H1 (cell line): ENCODE measurements at regions not wholly inside any gene's neighbourhood (a gene's known extent, or its start where the extent isn't known, plus 50 kb on each side); places are given as distances from the start of the nearest gene placed in this dataset.

ENCODE experiments used
- CTCF ChIP-seq, 3 experiments: IDR thresholded peaks; 1 replicate in 2 of 3; 2 replicates in 1 of 3; pipeline versions ENCODE4 v1.5.1 to v1.6.1; 2011; ENCODE audit warnings: low read length in 3 of 3, mild to moderate bottlenecking in 3 of 3, inconsistent platforms in 2 of 3, low read depth in 1 of 3, moderate library complexity in 1 of 3; ENCODE audit not compliant: insufficient read depth in 1 of 3; ENCODE audit errors: control extremely low read depth in 1 of 3
- EP300 ChIP-seq, 2 experiments: IDR thresholded peaks; 1 replicate in 1 of 2; 2 replicates in 1 of 2; pipeline ENCODE4 v1.6.1; 2011 to 2012; ENCODE audit warnings: low read depth in 2 of 2, low read length in 2 of 2, mild to moderate bottlenecking in 2 of 2, borderline replicate concordance in 1 of 2, inconsistent platforms in 1 of 2, moderate library complexity in 1 of 2
- MAFK ChIP-seq: IDR thresholded peaks from 2 replicates; pipeline ENCODE4 v1.6.1; 2012; ENCODE audit warnings: low read depth, mild to moderate bottlenecking, improper control_type of control experiment, low read length
- POLR2A ChIP-seq, 2 experiments: IDR thresholded peaks; 1 replicate in 1 of 2; 2 replicates in 1 of 2; pipeline ENCODE4 v1.6.1; 2011; ENCODE audit warnings: low read depth in 2 of 2, low read length in 2 of 2, mild to moderate bottlenecking in 2 of 2; ENCODE audit errors: control extremely low read depth in 1 of 2
- SP2 ChIP-seq: IDR thresholded peaks from 2 replicates; pipeline ENCODE4 v1.6.1; 2012; ENCODE audit warnings: mild to moderate bottlenecking, low read length, inconsistent platforms
- TAF1 ChIP-seq: IDR thresholded peaks from 2 replicates; pipeline ENCODE4 v1.6.1; 2011; ENCODE audit warnings: mild to moderate bottlenecking, low read depth, low read length
- USF2 ChIP-seq: IDR thresholded peaks from 2 replicates; pipeline ENCODE4 v1.6.1; 2011; ENCODE audit warnings: low read length, improper control_type of control experiment
- YY1 ChIP-seq: IDR thresholded peaks from 2 replicates; pipeline ENCODE4 v1.6.1; 2011; ENCODE audit warnings: low read depth, mild to moderate bottlenecking, low read length

- TF ChIP-seq YY1 (no peak), USF2 (no peak), TAF1 (no peak), SP2 (no peak), MAFK (no peak), POLR2A (IDR thresholded peaks at IDR 0.05; ENCODE audit: control extremely low read depth in 1 of 2, low read depth in 2 of 2, low read length in 2 of 2) (no peak), CTCF (IDR thresholded peaks at IDR 0.05; ENCODE audit: control extremely low read depth in 1 of 3, insufficient read depth in 1 of 3, low read depth in 1 of 3, low read length in 3 of 3) (no peak), EP300 (IDR thresholded peaks at IDR 0.05; ENCODE audit: borderline replicate concordance in 1 of 2, low read depth in 2 of 2, low read length in 2 of 2) (no peak)
Measured at GRCh38 chr7:155147624-155148023, 77.5 kb downstream of the HTR5A start.
